Activated CD4-positive, alpha-beta T cell treated with anti-CD3 and anti-CD28 coated beads, Interleukin-2, Interleukin-6, amounts not matched to agents 100 ng/mL and 50 ng/mL, durations not matched to agents 16 hours and 8 hours (primary cell): ENCODE measurements at regions not wholly inside any gene's neighbourhood (a gene's known extent, or its start where the extent isn't known, plus 50 kb on each side); places are given as distances from the start of the nearest gene placed in this dataset.

Source experiments
- DNase-seq: peaks from one replicate; pipeline ENCODE4 v3.0.0-alpha.2; 2020

GRCh38 chr9:106575823-106576222 lies 287.1 kb upstream of the ZNF462 start:
- no peak for DNase-seq

DNA sequence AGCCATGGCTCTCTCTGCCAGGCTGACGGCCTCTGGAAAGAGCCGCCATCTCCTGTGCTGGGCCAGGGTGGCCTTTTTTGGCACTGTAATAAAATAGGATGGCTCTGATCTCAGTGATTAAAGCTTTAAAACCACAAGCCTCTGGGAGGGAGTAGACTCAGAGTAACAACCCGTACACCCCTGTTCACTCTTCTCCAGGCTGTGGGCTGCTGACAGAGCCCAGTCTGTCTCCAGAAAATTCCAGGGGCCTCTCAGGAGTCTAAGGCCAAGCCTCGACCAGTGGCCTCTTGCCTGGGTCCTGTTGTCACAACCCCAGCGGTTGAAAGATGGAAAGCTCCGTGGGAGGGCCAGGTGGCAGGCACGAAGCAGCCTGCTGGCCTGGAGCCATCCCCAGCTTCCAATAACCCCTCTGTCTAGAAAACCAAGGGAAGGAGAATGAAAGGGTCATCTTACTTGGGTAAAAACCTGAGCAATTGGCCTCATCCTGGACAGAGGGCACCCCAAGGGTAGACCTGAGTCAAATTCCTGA lies 286.7 kb upstream of the ZNF462 start:
- no peak for DNase-seq

GRCh38 chr9:106577121-106577520 lies 285.8 kb upstream of the ZNF462 start:
- DNase-seq = no peak

DNA sequence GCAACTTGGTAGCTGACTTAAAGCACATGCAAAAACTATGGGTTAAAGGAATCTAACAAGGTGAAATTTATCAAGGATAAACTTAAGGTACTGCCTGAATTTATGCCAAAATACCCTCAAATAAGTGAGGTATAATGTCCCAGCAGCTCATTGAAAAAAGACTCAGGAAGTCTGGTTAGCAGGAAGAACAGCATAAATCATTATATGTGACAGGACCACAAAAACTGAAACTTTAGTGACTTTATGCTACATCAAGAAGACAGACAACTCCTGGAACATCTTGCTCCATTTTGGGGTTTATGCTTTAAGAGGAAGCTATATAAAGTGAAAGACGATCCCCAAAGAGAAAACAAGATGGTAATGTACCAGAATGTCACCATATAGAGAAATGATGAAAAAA lies 282.4 kb upstream of the ZNF462 start:
- no peak for DNase-seq

DNA sequence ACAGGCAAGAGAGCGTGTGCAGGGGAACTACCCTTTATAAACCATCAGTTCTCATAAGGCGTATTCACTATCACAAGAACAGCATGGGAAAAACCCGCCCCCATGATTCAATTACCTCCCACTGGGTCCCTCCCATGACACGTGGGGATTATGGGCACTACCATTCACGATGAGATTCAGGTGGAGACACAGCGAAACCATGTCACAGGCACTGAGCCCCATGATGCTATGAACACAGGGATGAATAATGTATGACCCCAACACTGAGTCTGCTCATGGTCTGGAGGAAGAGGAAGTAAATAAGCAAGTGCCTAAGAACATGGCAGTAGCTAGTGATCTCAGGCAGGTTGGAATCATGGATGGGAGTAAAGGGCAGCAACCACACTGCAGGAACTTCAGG lies 281.0 kb upstream of the ZNF462 start:
- DNase-seq = no peak

- DNase-seq = no peak
These were observed 279.2 kb upstream of the ZNF462 start for GRCh38 chr9:106583751-106584150.

DNA sequence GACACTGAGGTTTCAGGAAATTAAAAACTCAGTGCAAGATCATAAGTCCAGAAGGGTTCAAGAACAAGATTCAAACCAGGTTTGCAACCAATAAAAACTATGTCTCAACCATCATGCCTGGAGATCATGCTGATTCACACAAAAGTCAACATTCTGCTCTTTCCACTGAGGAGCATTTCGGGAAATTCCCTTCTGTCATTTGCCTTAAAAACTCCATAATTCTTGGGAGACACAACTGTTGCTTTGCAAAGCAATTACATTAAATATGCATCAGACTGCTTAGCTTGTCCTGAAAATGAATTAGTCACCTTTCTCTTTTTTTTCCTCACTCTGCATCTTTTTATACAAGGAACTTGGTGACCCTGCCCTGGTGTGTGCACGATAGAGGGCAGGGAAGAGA lies 275.9 kb upstream of the ZNF462 start:
- no peak for DNase-seq

DNA sequence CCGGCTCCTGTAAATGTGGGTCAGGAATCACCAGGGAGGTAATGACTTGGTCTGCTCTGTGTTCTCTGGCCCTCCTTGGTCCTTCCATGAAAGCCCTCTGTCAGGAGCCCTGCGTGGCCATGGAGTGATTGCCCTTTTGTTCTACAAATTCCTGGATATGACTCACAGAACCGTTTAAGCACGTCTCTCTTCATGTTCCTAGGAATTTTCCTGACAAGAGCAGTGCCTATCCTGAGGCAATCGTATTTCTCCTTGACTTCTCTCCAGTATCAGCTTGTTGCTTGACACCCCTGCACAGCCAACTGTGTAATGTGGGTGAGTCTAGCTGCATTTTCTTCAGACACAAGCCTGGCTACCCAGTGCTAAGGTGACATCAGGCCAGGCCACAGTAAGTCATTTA lies 274.3 kb upstream of the ZNF462 start:
- no peak for DNase-seq

DNA sequence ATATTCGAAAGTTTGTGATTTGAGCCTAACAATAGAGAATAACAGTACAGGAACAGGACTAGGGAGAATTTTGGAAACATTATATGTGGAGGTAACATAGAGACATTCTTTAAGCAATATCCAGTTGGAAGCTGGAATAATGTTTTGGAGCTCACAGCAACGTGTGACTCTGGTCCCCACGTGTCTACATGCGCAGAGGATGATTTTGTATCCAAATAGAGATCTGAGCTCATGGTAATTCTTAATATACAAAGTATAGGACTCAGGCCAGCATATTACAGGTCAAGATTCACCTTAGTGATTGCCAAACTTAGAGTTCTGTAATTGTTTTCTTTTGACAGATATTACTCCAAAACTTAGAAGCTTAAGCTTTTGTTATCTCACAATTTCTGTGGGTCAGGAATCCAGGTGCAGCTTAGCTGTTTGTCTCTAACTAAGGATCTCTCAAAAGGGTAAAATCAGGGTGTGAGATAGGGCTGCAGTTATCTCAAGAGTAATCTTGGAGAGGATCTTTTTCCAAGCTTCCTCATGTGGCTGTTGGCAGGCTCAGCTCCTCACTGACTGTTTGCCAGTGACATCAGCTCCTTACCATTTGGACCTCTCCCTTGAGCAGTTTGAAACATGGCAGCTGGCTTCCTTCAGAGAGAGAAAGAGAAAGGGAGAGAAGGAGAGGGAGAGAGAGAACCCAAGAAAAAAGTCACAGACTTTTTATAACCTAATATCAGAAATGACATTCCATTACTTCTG lies 272.0 kb upstream of the ZNF462 start:
- DNase-seq = no peak

DNA sequence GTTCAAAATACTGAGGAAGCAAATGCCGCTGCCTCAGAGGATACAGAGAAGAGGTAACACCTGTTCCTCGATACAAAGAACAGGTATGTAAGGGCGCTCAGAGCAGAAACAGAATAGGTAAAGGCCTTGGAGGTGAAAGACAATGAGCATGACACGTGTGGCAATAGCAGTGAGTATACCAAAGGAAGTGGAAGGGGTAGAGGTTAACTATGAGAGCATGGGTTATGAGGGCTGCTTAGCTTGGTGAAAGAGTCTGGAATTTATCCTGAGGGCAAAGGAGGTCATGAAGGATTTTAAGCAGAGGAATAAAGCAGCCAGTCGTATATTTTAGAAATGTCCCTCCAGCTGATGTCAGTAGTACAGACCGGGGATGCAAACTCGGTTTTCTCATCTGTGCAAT lies 269.8 kb upstream of the ZNF462 start:
- no peak for DNase-seq

GRCh38 chr9:106596984-106597383 lies 266.0 kb upstream of the ZNF462 start:
- no peak for DNase-seq

- DNase-seq = no peak
These were observed 261.9 kb upstream of the ZNF462 start for GRCh38 chr9:106600955-106601560.

DNA sequence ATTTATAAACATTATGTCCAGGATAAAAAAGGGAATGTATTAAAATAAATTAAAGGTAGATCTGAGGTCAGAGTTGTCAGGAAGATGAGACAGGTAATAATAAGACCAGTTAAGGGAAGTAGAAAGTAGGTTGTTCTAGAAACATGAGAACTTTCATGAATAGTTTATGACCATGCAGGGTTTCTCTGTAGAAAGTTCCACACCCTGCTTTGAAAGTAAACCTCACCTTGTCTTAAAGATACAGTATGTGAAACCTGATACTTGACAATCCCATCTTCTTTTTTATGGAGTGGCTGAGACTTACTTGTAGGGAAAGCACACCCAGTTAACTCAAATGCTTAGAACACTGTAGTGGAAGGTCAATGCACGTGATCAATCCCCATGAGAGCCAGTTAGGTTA lies 260.6 kb upstream of the ZNF462 start:
- DNase-seq = no peak

GRCh38 chr9:106613250-106613737 lies 249.7 kb upstream of the ZNF462 start:
- DNase-seq = no peak

GRCh38 chr9:106615118-106615889 lies 247.7 kb upstream of the ZNF462 start:
- no peak for DNase-seq

GRCh38 chr9:106616026-106616425 lies 246.9 kb upstream of the ZNF462 start:
- DNase-seq = no peak

- DNase-seq = no peak
These were observed 246.1 kb upstream of the ZNF462 start for GRCh38 chr9:106616851-106617345.

GRCh38 chr9:106619211-106619610 lies 243.8 kb upstream of the ZNF462 start:
- DNase-seq = no peak

GRCh38 chr9:106620081-106620480 lies 242.9 kb upstream of the ZNF462 start:
- DNase-seq = no peak

DNA sequence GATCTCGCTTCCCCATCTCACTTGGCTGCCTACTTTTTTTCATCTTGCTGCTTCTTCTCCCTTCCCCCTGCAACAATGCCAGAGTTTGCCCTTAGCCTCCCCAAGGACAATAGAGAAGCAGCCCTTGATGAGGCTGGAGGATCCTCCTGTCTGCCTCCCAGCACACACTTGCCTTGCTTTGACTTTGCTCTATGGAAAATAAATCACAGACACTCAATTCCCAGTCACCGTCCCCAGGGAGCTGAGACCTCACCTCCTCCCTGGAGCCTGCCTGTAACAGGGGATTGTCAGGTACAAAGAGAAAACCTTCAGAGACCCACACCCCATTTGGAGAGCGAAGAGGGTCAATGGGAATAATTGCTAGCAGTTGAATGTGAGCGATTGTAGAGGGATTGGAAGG lies 242.1 kb upstream of the ZNF462 start:
- no peak for DNase-seq

GRCh38 chr9:106621313-106622163 lies 241.4 kb upstream of the ZNF462 start:
- no peak for DNase-seq

DNA sequence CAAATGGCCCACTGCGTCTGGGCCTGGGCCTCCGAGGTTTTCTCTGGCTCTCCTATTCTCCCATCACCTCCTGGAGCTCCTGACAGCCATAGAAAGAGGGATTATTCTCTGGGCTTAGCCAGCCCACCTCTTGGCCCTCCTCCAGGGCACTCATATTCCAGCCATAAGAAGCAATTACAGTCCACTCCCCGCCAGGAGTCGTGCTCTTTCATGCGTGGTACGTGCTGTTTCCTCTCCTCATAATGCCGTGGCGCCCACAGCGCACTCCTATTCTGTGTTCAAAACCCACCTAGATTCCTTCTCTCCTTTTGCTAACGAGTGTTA lies 240.8 kb upstream of the ZNF462 start:
- DNase-seq = no peak

DNA sequence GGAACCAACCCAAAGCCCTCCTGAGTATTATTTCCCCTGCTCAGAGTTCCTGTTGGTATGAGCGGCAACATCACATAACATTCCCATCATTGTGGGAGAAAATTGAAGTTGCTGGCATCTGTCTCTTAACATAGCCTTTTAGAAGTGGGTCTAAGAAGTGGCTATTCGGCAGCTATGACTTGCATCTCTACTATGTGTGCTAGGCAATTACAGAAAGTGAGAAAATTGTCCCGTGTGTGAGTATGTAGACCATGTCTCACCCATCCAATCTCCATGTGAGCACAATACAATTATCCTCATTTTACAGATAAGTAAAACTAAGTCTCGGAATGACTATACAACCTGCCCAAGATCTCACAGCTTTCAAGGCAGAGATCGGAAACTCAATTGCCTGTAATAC lies 239.4 kb upstream of the ZNF462 start:
- DNase-seq = no peak
